Endothelial cell of umbilical vein (primary cell): ENCODE measurements at regions not wholly inside any gene's neighbourhood (a gene's known extent, or its start where the extent isn't known, plus 50 kb on each side); places are given as distances from the start of the nearest gene placed in this dataset.

Experiments used
- EZH2 ChIP-seq: IDR thresholded peaks from 2 replicates; pipeline ENCODE4 v1.6.1; 2012; ENCODE audit warnings: borderline replicate concordance, low read depth, mild to moderate bottlenecking, moderate library complexity, low read length, inconsistent platforms; ENCODE audit not compliant: severe bottlenecking
- MAX ChIP-seq: IDR thresholded peaks from 2 replicates; pipeline ENCODE4 v1.6.1; 2011; ENCODE audit not compliant: insufficient read depth, insufficient read length
- MYC ChIP-seq: IDR thresholded peaks from one replicate; pipeline ENCODE4 v1.6.1; 2011; ENCODE audit warnings: mild to moderate bottlenecking, low read depth, low read length
- POLR2A ChIP-seq: IDR thresholded peaks from 2 replicates; pipeline ENCODE4 v1.6.1; 2012; ENCODE audit warnings: low read depth, mild to moderate bottlenecking, control low read depth, low read length
- POLR2AphosphoS5 ChIP-seq: IDR thresholded peaks from 2 replicates; pipeline ENCODE4 v1.6.1; 2012; ENCODE audit warnings: low read depth, mild to moderate bottlenecking, control low read depth, low read length, moderate library complexity; ENCODE audit not compliant: insufficient read depth
- TF ChIP-seq, protein P1 (sequence below), 2 donors: IDR thresholded peaks; 1 replicate in 1 of 2; 2 replicates in 1 of 2; pipeline ENCODE4 v1.5.1; 2011; ENCODE audit warnings: low read length in 2 of 2, mild to moderate bottlenecking in 2 of 2, moderate library complexity in 2 of 2, control low read depth in 1 of 2, inconsistent platforms in 1 of 2, low read depth in 1 of 2; ENCODE audit not compliant: insufficient read depth in 1 of 2; ENCODE audit errors: extremely low read depth in 1 of 2

GRCh38 chr12:92469837-92470236 lies 233.0 kb upstream of the PLEKHG7 start:
- no peak for TF ChIP-seq POLR2A
- TF ChIP-seq, protein P1, sequence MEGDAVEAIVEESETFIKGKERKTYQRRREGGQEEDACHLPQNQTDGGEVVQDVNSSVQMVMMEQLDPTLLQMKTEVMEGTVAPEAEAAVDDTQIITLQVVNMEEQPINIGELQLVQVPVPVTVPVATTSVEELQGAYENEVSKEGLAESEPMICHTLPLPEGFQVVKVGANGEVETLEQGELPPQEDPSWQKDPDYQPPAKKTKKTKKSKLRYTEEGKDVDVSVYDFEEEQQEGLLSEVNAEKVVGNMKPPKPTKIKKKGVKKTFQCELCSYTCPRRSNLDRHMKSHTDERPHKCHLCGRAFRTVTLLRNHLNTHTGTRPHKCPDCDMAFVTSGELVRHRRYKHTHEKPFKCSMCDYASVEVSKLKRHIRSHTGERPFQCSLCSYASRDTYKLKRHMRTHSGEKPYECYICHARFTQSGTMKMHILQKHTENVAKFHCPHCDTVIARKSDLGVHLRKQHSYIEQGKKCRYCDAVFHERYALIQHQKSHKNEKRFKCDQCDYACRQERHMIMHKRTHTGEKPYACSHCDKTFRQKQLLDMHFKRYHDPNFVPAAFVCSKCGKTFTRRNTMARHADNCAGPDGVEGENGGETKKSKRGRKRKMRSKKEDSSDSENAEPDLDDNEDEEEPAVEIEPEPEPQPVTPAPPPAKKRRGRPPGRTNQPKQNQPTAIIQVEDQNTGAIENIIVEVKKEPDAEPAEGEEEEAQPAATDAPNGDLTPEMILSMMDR (IDR thresholded peaks at IDR 0.05; ENCODE audit: extremely low read depth in 1 of 2, insufficient read depth in 1 of 2, low read depth in 1 of 2, low read length in 2 of 2), result no peak
- TF ChIP-seq POLR2AphosphoS5, result no peak
- TF ChIP-seq MAX, result no peak
- no peak for TF ChIP-seq EZH2
- no peak for TF ChIP-seq MYC
